GM23338 (cell line): ENCODE measurements at regions not wholly inside any gene's neighbourhood (a gene's known extent, or its start where the extent isn't known, plus 50 kb on each side); places are given as distances from the start of the nearest gene placed in this dataset.

Experiments used
- CREB1 ChIP-seq: fragments of 250-450 bp; sonication (Bioruptor Pico); IDR thresholded peaks from 2 replicates; pipeline ENCODE4 v1.5.0; 2020; ENCODE audit warnings: low read depth, mild to moderate bottlenecking, moderate library complexity
- CTCF ChIP-seq, 2 experiments: fragments of 200-600 bp in 1 of 2; sonication (generic) in 1 of 2; conservative IDR thresholded peaks; 2 replicates each; pipeline versions ENCODE4 v1.5.1 to v1.6.1; 2016 to 2017; ENCODE audit warnings: antibody characterized with exemption in 2 of 2, low read depth in 2 of 2, mild to moderate bottlenecking in 2 of 2, moderate library complexity in 1 of 2
- EZH2 ChIP-seq: fragments of 200-600 bp; sonication (generic); IDR thresholded peaks from one replicate; pipeline ENCODE4 v1.8.0; 2017; ENCODE audit warnings: antibody characterized with exemption, mild to moderate bottlenecking, low read depth; ENCODE audit not compliant: unreplicated experiment
- EZH2phosphoT487 ChIP-seq: fragments of 200-600 bp; sonication (generic); IDR thresholded peaks from one replicate; pipeline ENCODE4 v1.8.1; 2018; ENCODE audit warnings: antibody characterized with exemption; ENCODE audit not compliant: unreplicated experiment
- JUNB ChIP-seq: IDR thresholded peaks from one replicate; pipeline ENCODE4 v1.6.1; 2016; ENCODE audit warnings: antibody characterized with exemption; ENCODE audit not compliant: unreplicated experiment
- POLR2AphosphoS5 ChIP-seq: IDR thresholded peaks from 2 replicates; pipeline ENCODE4 v1.6.1; 2016; ENCODE audit warnings: antibody characterized with exemption, low read depth
- REST ChIP-seq: IDR thresholded peaks from one replicate; pipeline ENCODE4 v1.6.1; 2018; ENCODE audit warnings: antibody characterized with exemption; ENCODE audit not compliant: unreplicated experiment
- STAT1 ChIP-seq: IDR thresholded peaks from one replicate; pipeline ENCODE4 v1.6.1; 2016; ENCODE audit warnings: antibody characterized with exemption; ENCODE audit not compliant: unreplicated experiment
- ZNF331 ChIP-seq: fragments of 250-450 bp; sonication (Bioruptor Pico); IDR thresholded peaks from 2 replicates; pipeline ENCODE4 v1.5.0; 2020; ENCODE audit warnings: low read depth, mild to moderate bottlenecking, moderate library complexity
- ZNF462 ChIP-seq: fragments of 250-450 bp; sonication (Bioruptor Pico); IDR thresholded peaks from 2 replicates; pipeline ENCODE4 v1.5.0; 2020; ENCODE audit warnings: mild to moderate bottlenecking, moderate library complexity

- TF ChIP-seq EZH2, result no peak
- TF ChIP-seq CTCF (conservative IDR thresholded peaks at IDR 0.05; ENCODE audit: low read depth in 2 of 2), result no peak
- TF ChIP-seq POLR2AphosphoS5, result no peak
- TF ChIP-seq EZH2phosphoT487, result no peak
- TF ChIP-seq JUNB, result no peak
- TF ChIP-seq REST, result no peak
- TF ChIP-seq ZNF462, result no peak
- no peak for TF ChIP-seq ZNF331
- TF ChIP-seq CREB1 (CRISPR knock-in tag), result no peak
- TF ChIP-seq STAT1, result no peak
Observed at GRCh38 chr20:48300529-48300928, 515.2 kb upstream of the SULF2 start.
